Neuronal stem cell (in vitro differentiated cells): ENCODE measurements at regions not wholly inside any gene's neighbourhood (a gene's known extent, or its start where the extent isn't known, plus 50 kb on each side); places are given as distances from the start of the nearest gene placed in this dataset.

Source experiments
- DNase-seq: peaks from one replicate; pipeline ENCODE4 v3.0.0-alpha.2; 2013; ENCODE audit warnings: low spot score
- H2AFZ ChIP-seq: one replicate; pipeline ENCODE4 v1.6.1; 2013; ENCODE audit warnings: mild to moderate bottlenecking, low read length, inconsistent platforms
- H2AK5ac ChIP-seq: 2 replicates; pipeline ENCODE4 v1.6.1; 2013; ENCODE audit warnings: low read depth, mild to moderate bottlenecking, inconsistent platforms, low read length, moderate library complexity, mixed read lengths
- H2BK120ac ChIP-seq: 2 replicates; pipeline ENCODE4 v1.6.1; 2013; ENCODE audit warnings: low read depth, mild to moderate bottlenecking, inconsistent platforms, low read length, moderate library complexity, mixed read lengths
- H2BK12ac ChIP-seq: one replicate; pipeline ENCODE4 v1.6.1; 2013; ENCODE audit warnings: low read length, inconsistent platforms
- H2BK15ac ChIP-seq: 2 replicates; pipeline ENCODE4 v1.6.1; 2013; ENCODE audit warnings: mild to moderate bottlenecking, low read length, inconsistent platforms, mixed read lengths
- H2BK5ac ChIP-seq: one replicate; pipeline ENCODE4 v1.6.1; 2013; ENCODE audit warnings: inconsistent platforms, mild to moderate bottlenecking, low read length, moderate library complexity
- H3K14ac ChIP-seq: one replicate; pipeline ENCODE4 v1.6.1; 2013; ENCODE audit warnings: low read length, inconsistent platforms
- H3K18ac ChIP-seq: 2 replicates; pipeline ENCODE4 v1.6.1; 2013; ENCODE audit warnings: low read length, inconsistent platforms
- H3K23ac ChIP-seq: 2 replicates; pipeline ENCODE4 v1.6.1; 2013; ENCODE audit warnings: low read depth, mild to moderate bottlenecking, mixed read lengths, low read length, inconsistent platforms; ENCODE audit not compliant: poor library complexity
- H3K27ac ChIP-seq: replicated peaks from 3 replicates; pipeline ENCODE4 v1.5.1; 2013; ENCODE audit warnings: low read length, inconsistent platforms
- H3K27me3 ChIP-seq, 3 experiments: 2 replicates each; pipeline ENCODE4 v1.6.1; 2013; ENCODE audit warnings: low read length in 3 of 3, mild to moderate bottlenecking in 2 of 3, inconsistent platforms in 1 of 3, low read depth in 1 of 3, mixed read lengths in 1 of 3, moderate library complexity in 1 of 3; ENCODE audit not compliant: control insufficient read depth in 3 of 3, insufficient read depth in 3 of 3
- H3K36me3 ChIP-seq, 2 donors: replicated peaks in 1 of 2; 2 replicates each; pipeline ENCODE4 v1.6.1; 2013; ENCODE audit warnings: low read length in 2 of 2; ENCODE audit not compliant: control insufficient read depth in 2 of 2, insufficient read depth in 2 of 2
- H3K4ac ChIP-seq: 2 replicates; pipeline ENCODE4 v1.6.1; 2013; ENCODE audit warnings: inconsistent platforms, mild to moderate bottlenecking, low read length, moderate library complexity
- H3K4me1 ChIP-seq, 2 donors: 1 replicate in 1 of 2; 2 replicates in 1 of 2; pipeline ENCODE4 v1.6.1; 2013; ENCODE audit warnings: low read length in 2 of 2, low read depth in 1 of 2; ENCODE audit not compliant: control insufficient read depth in 2 of 2, insufficient read depth in 1 of 2
- H3K4me2 ChIP-seq: one replicate; pipeline ENCODE4 v1.6.1; 2013; ENCODE audit warnings: mild to moderate bottlenecking, low read length, inconsistent platforms; ENCODE audit not compliant: insufficient read depth, poor library complexity, severe bottlenecking
- H3K4me3 ChIP-seq, 2 donors: 2 replicates each; pipeline ENCODE4 v1.5.1; 2013; ENCODE audit warnings: low read length in 2 of 2, mild to moderate bottlenecking in 2 of 2, inconsistent platforms in 1 of 2, moderate library complexity in 1 of 2
- H3K79me1 ChIP-seq: one replicate; pipeline ENCODE4 v1.6.1; 2013; ENCODE audit warnings: low read depth, mild to moderate bottlenecking, inconsistent platforms, low read length, moderate library complexity
- H3K9ac ChIP-seq: one replicate; pipeline ENCODE4 v1.6.1; 2013; ENCODE audit warnings: mild to moderate bottlenecking, low read depth, low read length, inconsistent platforms; ENCODE audit not compliant: poor library complexity
- H3K9me3 ChIP-seq, 2 donors: replicated peaks in 1 of 2; 2 replicates each; pipeline versions ENCODE3 to v1.6.1; 2013; ENCODE audit warnings: low read length in 2 of 2, mild to moderate bottlenecking in 2 of 2, inconsistent platforms in 1 of 2, low read depth in 1 of 2, mixed read lengths in 1 of 2, moderate library complexity in 1 of 2; ENCODE audit not compliant: control insufficient read depth in 2 of 2, insufficient read depth in 1 of 2
- H4K8ac ChIP-seq: one replicate; pipeline ENCODE4 v1.6.1; 2013; ENCODE audit warnings: low read depth, mild to moderate bottlenecking, inconsistent platforms, low read length, moderate library complexity
- H4K91ac ChIP-seq: one replicate; pipeline ENCODE4 v1.6.1; 2013; ENCODE audit warnings: low read length, low read depth, mild to moderate bottlenecking, inconsistent platforms; ENCODE audit not compliant: poor library complexity
- WGBS, 2 donors: extraction: QIAGEN DNeasy Blood & Tissue Kit; methylation state at CpG; one replicate each; pipeline ENCODE4 v1.1.7; 2013; ENCODE audit warnings: missing lambda C conversion rate in 2 of 2, mixed read lengths in 1 of 2; ENCODE audit not compliant: insufficient read length in 2 of 2, insufficient replicate concordance in 1 of 2; ENCODE audit errors: extremely low coverage in 2 of 2; 5-methylcytosine and 5-hydroxymethylcytosine counted together

DNA sequence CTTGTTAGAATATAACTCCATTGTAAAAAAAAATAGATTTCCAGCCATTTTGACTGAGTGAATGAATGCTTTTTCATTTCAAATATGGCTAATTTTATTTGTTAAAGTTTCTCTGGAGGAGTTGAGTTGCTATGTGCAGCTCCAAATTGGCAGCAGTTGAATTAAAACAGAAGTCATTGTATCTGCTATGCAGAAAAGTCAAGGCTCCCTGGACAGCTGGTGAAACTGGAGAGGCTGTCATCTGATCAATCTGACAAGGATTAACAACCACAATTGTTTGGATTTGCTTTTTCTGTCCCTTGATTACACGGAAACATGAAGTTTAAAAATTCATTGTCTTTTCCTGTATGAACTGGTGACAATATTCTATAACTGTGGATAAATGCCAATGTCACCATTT, 713.9 kb downstream of the EFNA5 start:
- Histone ChIP-seq H2BK15ac (no peak overlapping the region), H2AFZ (no peak overlapping the region), H3K18ac (no peak overlapping the region), H2AK5ac (no peak overlapping the region), H3K36me3 (no peaks in the 10 kb centered on the region), H3K27ac (no peak overlapping the region), H3K23ac (no peak overlapping the region), H2BK12ac (no peak overlapping the region), H3K4ac (no peak overlapping the region), H3K4me3 (no peak overlapping the region), H4K8ac (no peak overlapping the region), H3K27me3 (no peaks in the 10 kb centered on the region), H3K9ac (no peak overlapping the region), H3K14ac (no peak overlapping the region), H3K9me3 (no peaks in the 10 kb centered on the region), H3K79me1 (no peaks in the 10 kb centered on the region), H3K4me2 (no peak overlapping the region), H3K4me1 (no peaks in the 10 kb centered on the region), H4K91ac (no peak overlapping the region), H2BK5ac (no peak overlapping the region), H2BK120ac (no peak overlapping the region)
- no peak for DNase-seq
- no CpG with 5 or more reads among the region's 1 CpG for WGBS, 2 donors

- no peak overlapping the region for H3K14ac ChIP-seq
- no peak overlapping the region for H2AFZ ChIP-seq
- H3K9ac ChIP-seq, result no peak overlapping the region
- no peak overlapping the region for H2BK15ac ChIP-seq
- no peaks in the 10 kb centered on the region for H3K79me1 ChIP-seq
- H3K27me3 ChIP-seq, result no peaks in the 10 kb centered on the region
- no peak overlapping the region for H3K27ac ChIP-seq
- no peak overlapping the region for H4K91ac ChIP-seq
- no peaks in the 10 kb centered on the region for H3K4me1 ChIP-seq
- H2BK12ac ChIP-seq, result no peak overlapping the region
- H3K4me2 ChIP-seq, result no peak overlapping the region
- H3K36me3 ChIP-seq, result no peaks in the 10 kb centered on the region
- no peak for DNase-seq
- H3K23ac ChIP-seq, result no peak overlapping the region
- WGBS, 2 donors, result no CpG with 5 or more reads among the region's 5 CpGs
- H3K4ac ChIP-seq, result no peak overlapping the region
- no peak overlapping the region for H3K18ac ChIP-seq
- H3K9me3 ChIP-seq, result no peaks in the 10 kb centered on the region
- H2BK5ac ChIP-seq, result no peak overlapping the region
- H4K8ac ChIP-seq, result no peak overlapping the region
- no peak overlapping the region for H3K4me3 ChIP-seq
- no peak overlapping the region for H2BK120ac ChIP-seq
- H2AK5ac ChIP-seq, result no peak overlapping the region
These were observed 714.5 kb downstream of the EFNA5 start for GRCh38 chr5:106956187-106956586.

GRCh38 chr5:106940986-106941385, 729.8 kb downstream of the EFNA5 start:
- no peaks in the 10 kb centered on the region for H3K9me3 ChIP-seq
- H3K4me2 ChIP-seq, result no peak overlapping the region
- H2BK15ac ChIP-seq, result no peak overlapping the region
- no peak overlapping the region for H3K27ac ChIP-seq
- no peak overlapping the region for H3K14ac ChIP-seq
- H3K36me3 ChIP-seq, result no peaks in the 10 kb centered on the region
- no peak overlapping the region for H3K9ac ChIP-seq
- H4K8ac ChIP-seq, result no peak overlapping the region
- H2BK120ac ChIP-seq, result no peak overlapping the region
- H3K4ac ChIP-seq, result no peak overlapping the region
- no peak overlapping the region for H4K91ac ChIP-seq
- H2BK12ac ChIP-seq, result no peak overlapping the region
- no peak overlapping the region for H2AFZ ChIP-seq
- no peak overlapping the region for H3K18ac ChIP-seq
- no peak for DNase-seq
- H3K4me1 ChIP-seq, result no peaks in the 10 kb centered on the region
- no peaks in the 10 kb centered on the region for H3K79me1 ChIP-seq
- no CpG with 5 or more reads among the region's 3 CpGs for WGBS, 2 donors
- H3K23ac ChIP-seq, result no peak overlapping the region
- H3K27me3 ChIP-seq, result no peaks in the 10 kb centered on the region
- H2BK5ac ChIP-seq, result no peak overlapping the region
- H2AK5ac ChIP-seq, result no peak overlapping the region
- no peak overlapping the region for H3K4me3 ChIP-seq

- no peak overlapping the region for H3K4me2 ChIP-seq
- no CpG with 5 or more reads among the region's 8 CpGs for WGBS, 2 donors
These were observed 730.4 kb downstream of the EFNA5 start for GRCh38 chr5:106940301-106940846.

More at GRCh38 chr5:106940301-106940846, 730.4 kb downstream of the EFNA5 start:
- Histone ChIP-seq H3K4me3 (no peak overlapping the region), H3K9ac (no peak overlapping the region), H2AK5ac (no peak overlapping the region), H3K4me1 (no peaks in the 10 kb centered on the region), H3K79me1 (no peaks in the 10 kb centered on the region), H3K14ac (no peak overlapping the region), H3K23ac (no peak overlapping the region), H4K91ac (no peak overlapping the region), H2BK12ac (no peak overlapping the region), H2BK15ac (no peak overlapping the region), H3K18ac (no peak overlapping the region), H3K4ac (no peak overlapping the region), H3K27ac (no peak overlapping the region), H3K27me3 (no peaks in the 10 kb centered on the region), H4K8ac (no peak overlapping the region), H3K9me3 (no peaks in the 10 kb centered on the region), H2AFZ (no peak overlapping the region), H2BK5ac (no peak overlapping the region), H3K36me3 (no peaks in the 10 kb centered on the region), H2BK120ac (no peak overlapping the region)
- no peak for DNase-seq
